SKM-1 treated with dmso at 0.1 percent for 144 hours (cell line): ENCODE measurements at regions not wholly inside any gene's neighbourhood (a gene's known extent, or its start where the extent isn't known, plus 50 kb on each side); places are given as distances from the start of the nearest gene placed in this dataset.
"Not testable (repeated sequence)": the region's sequence is repeated elsewhere in the genome, so short reads cannot be mapped to it uniquely, and the experiment has no call there.

ENCODE experiments used
- DNase-seq: peaks from one replicate; lab custom pipeline; 2025; ENCODE audit not compliant: unreplicated experiment; lab: John Stamatoyannopoulos, UW

GRCh38 chr6:53446151-53446550, 97.4 kb upstream of the ELOVL5 start:
- DNase-seq, result no peak

DNA sequence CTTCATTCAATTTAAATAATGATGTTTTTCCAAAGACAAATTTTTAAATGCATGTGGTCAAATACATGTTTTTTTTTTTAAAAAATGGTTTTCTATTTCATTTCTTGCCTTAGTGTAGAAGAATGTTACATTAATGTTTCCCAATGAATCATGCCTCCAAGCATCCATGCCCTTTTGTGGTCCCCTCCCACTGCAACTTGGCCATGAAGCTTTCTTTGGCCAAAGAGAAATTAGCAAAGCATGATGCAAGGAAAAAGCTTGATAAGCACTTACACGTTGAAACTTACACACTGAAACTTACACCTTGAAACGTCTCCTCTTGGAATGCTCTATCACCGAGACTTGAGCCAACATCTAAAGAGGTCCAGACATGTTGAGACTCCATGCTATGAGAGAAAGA, 93.0 kb upstream of the ELOVL5 start:
- DNase-seq, result no peak

DNA sequence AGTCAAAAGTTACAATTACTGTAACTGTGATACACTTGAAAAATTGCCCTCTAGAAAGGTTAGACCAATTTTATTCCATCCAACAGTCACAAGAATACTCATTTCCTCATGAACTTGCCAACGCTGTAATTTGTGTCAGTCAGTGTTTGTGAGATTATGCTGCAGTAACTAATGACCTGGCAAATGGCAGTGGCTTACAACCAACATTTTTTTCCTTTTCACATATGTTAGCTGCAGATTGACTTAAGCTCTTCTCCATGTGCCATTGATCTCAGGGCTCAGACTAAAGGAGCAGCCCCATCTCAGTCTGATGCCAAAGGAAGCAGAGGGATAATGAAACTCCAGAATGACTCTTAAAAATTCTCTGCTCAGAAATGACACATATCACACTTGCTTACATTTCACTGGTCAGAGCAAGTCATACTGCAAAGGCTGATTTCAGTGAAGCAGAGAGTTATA, 92.3 kb upstream of the ELOVL5 start:
- DNase-seq, result no peak

GRCh38 chr6:53440336-53440945, 91.7 kb upstream of the ELOVL5 start:
- no peak for DNase-seq

DNA sequence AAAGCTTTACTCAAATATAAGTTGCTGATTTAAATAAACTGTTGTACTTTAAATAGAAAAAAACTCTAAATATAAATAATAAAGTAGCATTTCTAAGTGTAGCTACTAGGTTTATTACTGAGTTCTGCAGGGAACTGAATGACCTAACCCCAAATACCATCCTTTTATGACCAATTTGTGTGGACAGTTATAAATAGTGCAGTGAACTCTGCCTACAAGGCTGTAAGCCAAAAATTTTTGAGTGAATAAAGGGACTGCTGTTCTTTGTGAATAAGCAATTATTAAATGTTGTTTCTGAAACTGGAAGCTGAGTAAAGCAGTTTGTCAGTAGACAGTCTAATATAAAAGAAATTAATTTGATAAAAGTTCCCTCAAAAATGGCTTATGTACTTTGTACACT, 90.8 kb upstream of the ELOVL5 start:
- no peak for DNase-seq

GRCh38 chr6:53437557-53438202, 88.9 kb upstream of the ELOVL5 start:
- DNase-seq, result peak; percentile 42

- DNase-seq, result no peak
Observed at GRCh38 chr6:53436526-53437303, 88.0 kb upstream of the ELOVL5 start.

DNA sequence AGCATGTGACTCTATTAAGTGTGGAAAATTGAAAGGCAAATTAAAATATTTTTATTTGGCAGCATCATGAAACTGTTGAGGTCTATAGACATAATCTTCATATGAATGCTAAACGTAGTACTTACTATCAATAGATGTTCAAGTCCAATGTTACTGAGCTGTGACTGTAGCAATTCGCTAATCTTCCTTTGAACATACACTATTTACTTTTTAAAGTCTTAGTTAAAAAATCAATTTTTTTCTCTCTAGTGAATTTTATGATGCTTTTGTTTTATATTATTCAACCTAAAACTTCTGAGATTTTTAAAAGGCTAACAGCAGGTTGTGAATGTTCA, 85.2 kb upstream of the ELOVL5 start:
- DNase-seq, result no peak

- DNase-seq, result no peak
Observed at GRCh38 chr6:53433261-53433950, 84.7 kb upstream of the ELOVL5 start.

GRCh38 chr6:53432318-53433161, 83.8 kb upstream of the ELOVL5 start:
- peak; percentile 59 for DNase-seq

DNA sequence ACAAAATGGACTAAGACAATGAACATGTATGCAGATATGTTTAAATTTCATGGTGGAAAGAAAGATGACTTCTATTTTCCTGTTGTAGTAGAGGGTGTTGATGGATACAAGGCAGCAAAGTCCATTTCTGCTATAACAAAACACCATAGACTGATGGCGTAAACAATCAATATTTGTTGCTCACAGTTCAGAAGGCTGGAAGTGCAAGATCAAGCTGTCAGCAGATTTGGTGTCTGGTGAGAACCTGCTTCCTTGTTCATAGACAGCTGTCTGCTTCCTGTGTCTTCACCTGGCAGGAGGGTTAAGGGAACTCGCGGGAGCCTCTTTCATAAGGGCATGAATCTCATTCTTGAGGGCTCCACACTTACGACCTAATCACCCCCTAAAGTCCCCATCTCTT, 83.0 kb upstream of the ELOVL5 start:
- no peak for DNase-seq

DNA sequence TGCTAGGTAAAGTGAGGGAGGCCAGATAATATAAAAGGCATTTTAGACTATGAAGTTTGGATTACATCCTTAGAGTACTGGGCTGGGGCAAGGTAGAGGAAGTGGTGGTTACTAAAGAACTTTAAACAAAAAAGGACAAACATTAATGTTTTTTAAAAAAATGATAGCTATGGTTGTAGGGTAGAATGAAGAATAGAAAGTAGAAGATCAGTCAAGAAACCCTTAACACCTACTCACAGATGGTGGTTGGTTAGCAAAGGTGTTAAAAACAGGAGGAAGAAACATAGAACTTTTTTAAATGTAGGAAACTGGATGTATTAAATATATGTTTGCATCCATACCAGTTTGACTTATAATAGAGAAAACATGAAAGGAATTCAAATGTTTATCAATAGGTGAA, 80.7 kb upstream of the ELOVL5 start:
- no peak for DNase-seq

DNA sequence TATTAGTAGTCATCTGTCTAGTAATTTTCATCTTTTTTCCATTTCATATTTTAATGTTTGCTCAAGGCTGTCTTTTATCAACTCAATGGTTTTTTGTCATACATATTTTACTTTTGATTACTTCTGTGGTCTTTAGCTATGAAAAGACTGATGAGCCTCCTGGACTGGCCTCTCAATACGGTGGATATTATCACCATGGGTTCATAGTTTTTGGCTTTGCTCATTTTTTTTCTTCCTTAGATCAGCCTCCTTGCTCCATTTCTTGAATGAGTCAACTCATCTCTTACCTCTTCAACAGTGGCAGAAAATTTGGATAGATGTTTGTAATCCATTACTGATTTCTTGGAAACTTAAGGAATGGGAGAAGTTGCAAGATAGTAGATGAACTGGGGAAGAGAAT, 80.1 kb upstream of the ELOVL5 start:
- no peak for DNase-seq

- DNase-seq, result no peak
Observed at GRCh38 chr6:53426667-53427270, 78.0 kb upstream of the ELOVL5 start.

- no peak for DNase-seq
Observed at GRCh38 chr6:53426117-53426516, 77.4 kb upstream of the ELOVL5 start.

GRCh38 chr6:53424976-53425718, 76.4 kb upstream of the ELOVL5 start:
- no peak for DNase-seq

DNA sequence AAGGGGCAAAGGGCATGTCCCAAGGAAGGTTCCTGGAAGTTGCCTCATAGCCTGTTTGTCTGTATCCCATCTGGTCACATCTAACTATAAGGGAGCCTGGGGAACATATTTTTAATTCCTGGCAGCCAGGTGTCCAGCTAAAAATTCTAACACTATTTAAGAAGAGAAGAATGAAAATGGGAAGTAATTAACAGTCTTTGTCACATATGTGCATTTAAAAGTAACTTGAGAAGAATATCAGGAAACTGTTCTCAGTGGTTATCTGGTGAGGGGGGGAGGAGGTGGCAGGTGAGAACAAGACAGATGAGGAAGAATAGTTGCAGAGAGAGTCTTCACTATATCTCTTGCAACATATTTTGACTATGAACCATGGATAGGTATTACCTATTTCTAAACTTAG, 75.5 kb upstream of the ELOVL5 start:
- no peak for DNase-seq

GRCh38 chr6:53423560-53423959, 74.8 kb upstream of the ELOVL5 start:
- DNase-seq, result not testable (repeated sequence)

DNA sequence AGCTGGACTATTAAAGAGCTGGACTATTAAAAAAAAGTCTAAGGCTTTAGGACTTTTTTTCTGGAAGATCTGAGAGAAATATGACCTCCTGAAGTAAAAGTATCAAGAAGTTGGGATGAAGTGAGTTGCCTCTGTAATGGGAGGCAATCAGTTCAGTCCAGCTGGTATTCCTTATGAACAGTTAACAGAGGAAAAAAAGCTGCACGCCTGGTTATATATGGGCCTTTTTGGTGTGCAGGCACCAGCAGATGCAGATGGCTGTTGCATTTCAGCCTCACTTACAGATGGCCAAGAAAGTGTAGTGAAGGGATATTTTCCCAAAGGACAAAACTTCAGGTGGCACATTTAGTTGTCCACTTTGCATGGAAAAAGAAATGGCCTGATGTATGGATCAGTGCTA, 70.3 kb upstream of the ELOVL5 start:
- DNase-seq, result no peak

DNA sequence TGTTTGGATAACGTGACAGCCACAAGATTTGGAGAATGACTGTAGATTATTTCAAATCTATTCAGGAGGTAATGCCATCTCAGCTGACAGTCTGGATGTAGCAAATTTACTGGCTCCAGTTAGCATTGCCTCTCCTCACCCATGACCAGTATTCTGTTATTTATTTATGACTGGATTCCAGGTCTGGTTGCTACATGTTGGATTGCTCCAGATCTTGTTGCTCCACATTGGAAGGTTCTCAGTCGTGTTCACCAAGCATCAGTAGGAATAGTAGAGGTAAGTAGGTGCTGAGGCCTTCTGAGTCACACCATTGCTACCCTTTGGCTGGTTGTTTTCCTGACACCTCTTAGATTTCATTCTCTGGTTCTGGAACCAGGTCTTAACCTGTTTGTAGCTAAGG, 69.5 kb upstream of the ELOVL5 start:
- no peak for DNase-seq
